Activated CD8-positive, alpha-beta T cell treated with anti-CD3 and anti-CD28 coated beads, Interleukin-2, amount 10 ng/mL, durations not matched to agents 7 days and 5 days (primary cell): ENCODE measurements at regions not wholly inside any gene's neighbourhood (a gene's known extent, or its start where the extent isn't known, plus 50 kb on each side); places are given as distances from the start of the nearest gene placed in this dataset.
"Not testable (repeated sequence)": the region's sequence is repeated elsewhere in the genome, so short reads cannot be mapped to it uniquely, and the experiment has no call there.

ENCODE experiments used
- ATAC-seq: fragments of 150-1000 bp; cut with Tn5 transposase; one replicate; pipeline ENCODE4 v1.10.0; 2021; ENCODE audit warnings: moderate library complexity
- CTCF ChIA-PET: fragments of 350-600 bp; sonication (Branson Sonifier 250); formaldehyde crosslinking; loops from one replicate; lab custom pipeline; 2021; ENCODE audit warnings: antibody characterized with exemption; lab: Charles Lee
- POLR2A ChIA-PET: fragments of 350-600 bp; sonication (Branson Sonifier 250); formaldehyde crosslinking; loops from one replicate; lab custom pipeline; 2021; ENCODE audit warnings: antibody characterized with exemption; lab: Charles Lee
- DNase-seq: peaks from one replicate; pipeline ENCODE4 v3.0.0-alpha.2; 2020
- H3K27ac Mint-ChIP-seq: one replicate; pipeline ENCODE4 v1.8.0; 2021; ENCODE audit warnings: mild to moderate bottlenecking, mixed read lengths
- H3K27me3 Mint-ChIP-seq: one replicate; pipeline ENCODE4 v1.8.0; 2021; ENCODE audit warnings: low read depth, mixed read lengths
- H3K36me3 Mint-ChIP-seq: one replicate; pipeline ENCODE4 v1.8.0; 2021; ENCODE audit warnings: low read depth, mixed read lengths
- H3K4me1 Mint-ChIP-seq: one replicate; pipeline ENCODE4 v1.8.0; 2021; ENCODE audit warnings: low read depth, mixed read lengths
- H3K4me3 Mint-ChIP-seq: one replicate; pipeline ENCODE4 v1.8.0; 2021; ENCODE audit warnings: mild to moderate bottlenecking, mixed read lengths
- H3K9me3 Mint-ChIP-seq: one replicate; pipeline ENCODE4 v1.8.0; 2022; ENCODE audit warnings: mixed read lengths; ENCODE audit not compliant: insufficient read depth

- ChIA-PET CTCF (no interaction called here), POLR2A (no interaction called here)
- ATAC-seq (no peak), DNase-seq (no peak)
- Mint-ChIP-seq H3K9me3 (peaks cover 4% of the 10 kb centered on the region), H3K36me3 (no peaks in the 10 kb centered on the region), H3K27me3 (no peaks in the 10 kb centered on the region), H3K27ac (no peak overlapping the region), H3K4me1 (no peaks in the 10 kb centered on the region), H3K4me3 (no peak overlapping the region)
Measured at GRCh38 chr5:111626473-111627148, 114.3 kb upstream of the STARD4 start.

- DNase-seq (no peak), ATAC-seq (no peak)
- no peaks in the 10 kb centered on the region for H3K36me3 Mint-ChIP-seq
- CTCF ChIA-PET, result interaction anchor here (0.6 kb wide), 1 partner anchor 790 kb away, joined by 3 read pairs; no protein-coding TSS in a partner anchor
- POLR2A ChIA-PET, result no interaction called here
- no peaks in the 10 kb centered on the region for H3K27me3 Mint-ChIP-seq
- no peaks in the 10 kb centered on the region for H3K9me3 Mint-ChIP-seq
- H3K4me1 Mint-ChIP-seq, result no peaks in the 10 kb centered on the region
- H3K4me3 Mint-ChIP-seq, result no peak overlapping the region
- H3K27ac Mint-ChIP-seq, result no peak overlapping the region
Measured at GRCh38 chr5:111618623-111619271, 106.4 kb upstream of the STARD4 start.

GRCh38 chr5:111615054-111615453 is 102.7 kb upstream of the STARD4 start:
- no peak for ATAC-seq
- Mint-ChIP-seq H3K9me3 (peaks cover under 1% of the 10 kb centered on the region), H3K27me3 (no peaks in the 10 kb centered on the region), H3K36me3 (no peaks in the 10 kb centered on the region), H3K4me1 (no peaks in the 10 kb centered on the region), H3K4me3 (no peak overlapping the region), H3K27ac (no peak overlapping the region)
- ChIA-PET CTCF (no interaction called here), POLR2A (no interaction called here)
- DNase-seq, result no peak

- H3K9me3 Mint-ChIP-seq, H3K27ac Mint-ChIP-seq, H3K4me1 Mint-ChIP-seq, POLR2A ChIA-PET, H3K36me3 Mint-ChIP-seq, ATAC-seq, H3K27me3 Mint-ChIP-seq, H3K4me3 Mint-ChIP-seq, DNase-seq, CTCF ChIA-PET: not testable (repeated sequence)
Measured at GRCh38 chr5:111612013-111612630, 99.8 kb upstream of the STARD4 start.

GRCh38 chr5:111606194-111606593 is 93.9 kb upstream of the STARD4 start:
- ChIA-PET CTCF (no interaction called here), POLR2A (no interaction called here)
- H3K9me3 Mint-ChIP-seq, result peaks cover 4% of the 10 kb centered on the region
- H3K36me3 Mint-ChIP-seq, result no peaks in the 10 kb centered on the region
- DNase-seq (no peak), ATAC-seq (no peak)
- no peak overlapping the region for H3K4me3 Mint-ChIP-seq
- H3K27me3 Mint-ChIP-seq, result no peaks in the 10 kb centered on the region
- no peaks in the 10 kb centered on the region for H3K4me1 Mint-ChIP-seq
- no peak overlapping the region for H3K27ac Mint-ChIP-seq

- ChIA-PET CTCF (no interaction called here), POLR2A (no interaction called here)
- H3K27me3 Mint-ChIP-seq, result no peaks in the 10 kb centered on the region
- no peaks in the 10 kb centered on the region for H3K4me1 Mint-ChIP-seq
- H3K9me3 Mint-ChIP-seq, result no peaks in the 10 kb centered on the region
- no peak overlapping the region for H3K27ac Mint-ChIP-seq
- H3K36me3 Mint-ChIP-seq, result no peaks in the 10 kb centered on the region
- DNase-seq, result no peak
- H3K4me3 Mint-ChIP-seq, result no peak overlapping the region
- ATAC-seq, result no peak
Measured at GRCh38 chr5:111603446-111603827, 91.1 kb upstream of the STARD4 start.

GRCh38 chr5:111602817-111603445 is 90.6 kb upstream of the STARD4 start:
- POLR2A ChIA-PET, result no interaction called here
- Mint-ChIP-seq H3K27ac (no peak overlapping the region), H3K36me3 (no peaks in the 10 kb centered on the region), H3K9me3 (no peaks in the 10 kb centered on the region), H3K4me1 (no peaks in the 10 kb centered on the region), H3K4me3 (no peak overlapping the region), H3K27me3 (no peaks in the 10 kb centered on the region)
- CTCF ChIA-PET, result no interaction called here
- DNase-seq (no peak), ATAC-seq (no peak)

GRCh38 chr5:111598996-111599395 is 86.7 kb upstream of the STARD4 start:
- ATAC-seq (no peak), DNase-seq (no peak)
- no peaks in the 10 kb centered on the region for H3K4me1 Mint-ChIP-seq
- no peaks in the 10 kb centered on the region for H3K36me3 Mint-ChIP-seq
- H3K9me3 Mint-ChIP-seq, result no peaks in the 10 kb centered on the region
- CTCF ChIA-PET, result interaction anchor here (2.1 kb wide), 1 partner anchor 11 kb away, joined by 5 read pairs; no protein-coding TSS in a partner anchor
- H3K27ac Mint-ChIP-seq, result no peak overlapping the region
- no peak overlapping the region for H3K4me3 Mint-ChIP-seq
- POLR2A ChIA-PET, result no interaction called here
- no peaks in the 10 kb centered on the region for H3K27me3 Mint-ChIP-seq

- Mint-ChIP-seq H3K4me3 (no peak overlapping the region), H3K27me3 (no peaks in the 10 kb centered on the region), H3K27ac (no peak overlapping the region), H3K9me3 (no peaks in the 10 kb centered on the region), H3K4me1 (no peaks in the 10 kb centered on the region), H3K36me3 (no peaks in the 10 kb centered on the region)
- ChIA-PET POLR2A (interaction anchor here (0.7 kb wide), 1 partner anchor 20 kb away, joined by 4 read pairs; no protein-coding TSS in a partner anchor), CTCF (interaction anchor here (2.1 kb wide), 1 partner anchor 10 kb away, joined by 5 read pairs; no protein-coding TSS in a partner anchor)
- ATAC-seq (no peak), DNase-seq (no peak)
Measured at GRCh38 chr5:111597491-111597890, 85.2 kb upstream of the STARD4 start.

GRCh38 chr5:111596705-111597104 is 84.4 kb upstream of the STARD4 start:
- no peak overlapping the region for H3K4me3 Mint-ChIP-seq
- no peaks in the 10 kb centered on the region for H3K4me1 Mint-ChIP-seq
- CTCF ChIA-PET, result no interaction called here
- H3K9me3 Mint-ChIP-seq, result no peaks in the 10 kb centered on the region
- no peaks in the 10 kb centered on the region for H3K27me3 Mint-ChIP-seq
- H3K27ac Mint-ChIP-seq, result no peak overlapping the region
- ATAC-seq, result no peak
- POLR2A ChIA-PET, result interaction anchor here (0.7 kb wide), 1 partner anchor 21 kb away, joined by 4 read pairs; no protein-coding TSS in a partner anchor
- DNase-seq, result no peak
- no peaks in the 10 kb centered on the region for H3K36me3 Mint-ChIP-seq

GRCh38 chr5:111595425-111595824 is 83.1 kb upstream of the STARD4 start:
- H3K9me3 Mint-ChIP-seq, result no peaks in the 10 kb centered on the region
- POLR2A ChIA-PET, result no interaction called here
- H3K27ac Mint-ChIP-seq, result no peak overlapping the region
- H3K36me3 Mint-ChIP-seq, result no peaks in the 10 kb centered on the region
- H3K4me3 Mint-ChIP-seq, result no peak overlapping the region
- CTCF ChIA-PET, result no interaction called here
- no peak for DNase-seq
- H3K4me1 Mint-ChIP-seq, result no peaks in the 10 kb centered on the region
- ATAC-seq, result no peak
- no peaks in the 10 kb centered on the region for H3K27me3 Mint-ChIP-seq

GRCh38 chr5:111589316-111589715 is 77.0 kb upstream of the STARD4 start:
- peaks cover 4% of the 10 kb centered on the region for H3K27me3 Mint-ChIP-seq
- no peaks in the 10 kb centered on the region for H3K9me3 Mint-ChIP-seq
- peaks cover 10% of the 10 kb centered on the region for H3K4me1 Mint-ChIP-seq
- ATAC-seq, result no peak
- H3K36me3 Mint-ChIP-seq, result no peaks in the 10 kb centered on the region
- ChIA-PET CTCF (interaction anchor here (1.0 kb wide), 1 partner anchor 39 kb away, joined by 4 read pairs; no protein-coding TSS in a partner anchor), POLR2A (no interaction called here)
- DNase-seq, result no peak
- no peak overlapping the region for H3K4me3 Mint-ChIP-seq
- H3K27ac Mint-ChIP-seq, result no peak overlapping the region
